ENCODE measurements at regions not wholly inside any gene's neighbourhood (a gene's known extent, or its start where the extent isn't known, plus 50 kb on each side); places are given as distances from the start of the nearest gene placed in this dataset.

GRCh38 chr5:173497685-173498084, 118.8 kb downstream of the BOD1 start:
- no peak overlapping the region for H3K4me3 Mint-ChIP-seq (ENCODE audit: unreplicated experiment)
- peak; percentile 73 for DNase-seq (ENCODE audit: extremely low spot score, unreplicated experiment)
- H3K27me3 Mint-ChIP-seq (ENCODE audit: unreplicated experiment), result no peaks in the 10 kb centered on the region
- H3K27ac Mint-ChIP-seq (ENCODE audit: unreplicated experiment), result peak overlapping the region; percentile 93
- no peaks in the 10 kb centered on the region for H3K9me3 Mint-ChIP-seq (ENCODE audit: unreplicated experiment)
- TF ChIP-seq, protein P1, sequence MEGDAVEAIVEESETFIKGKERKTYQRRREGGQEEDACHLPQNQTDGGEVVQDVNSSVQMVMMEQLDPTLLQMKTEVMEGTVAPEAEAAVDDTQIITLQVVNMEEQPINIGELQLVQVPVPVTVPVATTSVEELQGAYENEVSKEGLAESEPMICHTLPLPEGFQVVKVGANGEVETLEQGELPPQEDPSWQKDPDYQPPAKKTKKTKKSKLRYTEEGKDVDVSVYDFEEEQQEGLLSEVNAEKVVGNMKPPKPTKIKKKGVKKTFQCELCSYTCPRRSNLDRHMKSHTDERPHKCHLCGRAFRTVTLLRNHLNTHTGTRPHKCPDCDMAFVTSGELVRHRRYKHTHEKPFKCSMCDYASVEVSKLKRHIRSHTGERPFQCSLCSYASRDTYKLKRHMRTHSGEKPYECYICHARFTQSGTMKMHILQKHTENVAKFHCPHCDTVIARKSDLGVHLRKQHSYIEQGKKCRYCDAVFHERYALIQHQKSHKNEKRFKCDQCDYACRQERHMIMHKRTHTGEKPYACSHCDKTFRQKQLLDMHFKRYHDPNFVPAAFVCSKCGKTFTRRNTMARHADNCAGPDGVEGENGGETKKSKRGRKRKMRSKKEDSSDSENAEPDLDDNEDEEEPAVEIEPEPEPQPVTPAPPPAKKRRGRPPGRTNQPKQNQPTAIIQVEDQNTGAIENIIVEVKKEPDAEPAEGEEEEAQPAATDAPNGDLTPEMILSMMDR (IDR thresholded peaks at IDR 0.05), result no peak
- no peaks in the 10 kb centered on the region for H3K36me3 Mint-ChIP-seq (ENCODE audit: unreplicated experiment)
- H3K4me1 Mint-ChIP-seq (ENCODE audit: unreplicated experiment), result peaks cover 60% of the 10 kb centered on the region

DNA sequence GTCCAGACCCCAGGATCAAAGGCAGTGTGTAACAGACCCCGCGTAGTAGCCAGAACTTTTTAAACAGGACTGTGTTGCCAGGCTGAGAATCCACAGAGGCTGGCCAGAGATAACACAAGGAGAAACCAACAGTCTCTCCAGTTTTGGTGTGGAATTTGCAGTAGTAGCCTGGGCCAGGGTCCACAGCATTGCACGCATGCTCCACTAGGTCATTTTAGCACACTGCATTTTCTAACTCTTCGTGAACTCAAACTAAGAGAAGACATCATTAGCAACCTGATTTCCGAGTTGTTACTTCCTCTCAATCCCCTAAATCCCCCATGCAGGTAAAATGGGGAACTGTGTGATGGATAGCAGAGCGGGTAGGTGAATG, 119.6 kb downstream of the BOD1 start:
- Mint-ChIP-seq H3K4me3 (ENCODE audit: unreplicated experiment) (no peak overlapping the region), H3K36me3 (ENCODE audit: unreplicated experiment) (no peaks in the 10 kb centered on the region), H3K27me3 (ENCODE audit: unreplicated experiment) (no peaks in the 10 kb centered on the region), H3K27ac (ENCODE audit: unreplicated experiment) (peak overlapping the region; percentile 52), H3K4me1 (ENCODE audit: unreplicated experiment) (peaks cover 60% of the 10 kb centered on the region), H3K9me3 (ENCODE audit: unreplicated experiment) (no peaks in the 10 kb centered on the region)
- peak; percentile 11 for DNase-seq (ENCODE audit: extremely low spot score, unreplicated experiment)
- TF ChIP-seq, protein P1 (IDR thresholded peaks at IDR 0.05), result no peak

DNA sequence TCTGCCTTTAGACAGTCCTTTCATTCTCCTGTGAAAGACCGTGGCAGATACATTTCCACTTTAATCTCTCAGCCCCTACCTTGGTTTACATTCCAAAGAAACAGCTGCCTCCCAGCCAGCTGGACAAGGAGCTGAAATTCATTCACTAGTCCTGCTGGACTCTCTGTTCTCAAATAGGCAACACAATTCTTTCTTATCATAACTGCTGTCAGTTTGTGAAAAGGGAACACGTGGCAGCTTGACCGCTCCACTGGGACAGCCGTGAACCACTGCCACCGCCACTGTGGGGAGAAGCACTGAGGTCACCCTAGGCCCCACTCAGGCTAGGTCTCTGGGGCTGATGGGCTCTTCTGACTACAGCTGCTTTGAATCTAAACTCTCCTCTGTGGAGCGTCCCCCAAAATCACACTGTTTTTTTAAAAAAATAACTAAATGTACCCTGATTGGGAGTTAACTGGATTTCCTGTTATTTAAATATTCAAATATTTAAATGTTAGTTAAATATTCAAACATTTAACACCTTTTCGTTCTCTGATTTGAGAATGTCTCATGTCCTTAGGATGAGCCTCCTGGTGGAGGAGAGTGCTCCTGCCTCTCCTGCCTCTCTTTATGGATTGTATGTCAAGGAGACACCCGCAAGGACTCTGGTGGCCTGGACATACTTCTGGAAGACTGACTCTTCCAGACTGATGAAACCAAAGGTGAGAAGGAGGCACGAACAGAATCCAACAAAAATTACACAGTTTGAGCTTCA, 120.1 kb downstream of the BOD1 start:
- TF ChIP-seq, protein P1 (IDR thresholded peaks at IDR 0.05), result no peak
- Mint-ChIP-seq H3K36me3 (ENCODE audit: unreplicated experiment) (no peaks in the 10 kb centered on the region), H3K4me1 (ENCODE audit: unreplicated experiment) (peaks cover 58% of the 10 kb centered on the region), H3K27me3 (ENCODE audit: unreplicated experiment) (no peaks in the 10 kb centered on the region), H3K27ac (ENCODE audit: unreplicated experiment) (peak overlapping the region; percentile 78), H3K4me3 (ENCODE audit: unreplicated experiment) (no peak overlapping the region), H3K9me3 (ENCODE audit: unreplicated experiment) (no peaks in the 10 kb centered on the region)
- DNase-seq (ENCODE audit: extremely low spot score, unreplicated experiment), result peak; percentile 62

- Mint-ChIP-seq H3K27ac (ENCODE audit: unreplicated experiment) (peak overlapping the region; percentile 78), H3K36me3 (ENCODE audit: unreplicated experiment) (no peaks in the 10 kb centered on the region)
- DNase-seq (ENCODE audit: extremely low spot score, unreplicated experiment), result no peak
Measured at GRCh38 chr5:173495225-173495904, 121.1 kb downstream of the BOD1 start.

GRCh38 chr5:173494446-173494845, 122.0 kb downstream of the BOD1 start:
- H3K4me1 Mint-ChIP-seq (ENCODE audit: unreplicated experiment), result peaks cover 50% of the 10 kb centered on the region
- TF ChIP-seq, protein P1 (IDR thresholded peaks at IDR 0.05), result no peak
- no peaks in the 10 kb centered on the region for H3K36me3 Mint-ChIP-seq (ENCODE audit: unreplicated experiment)
- DNase-seq (ENCODE audit: extremely low spot score, unreplicated experiment), result no peak
- H3K27me3 Mint-ChIP-seq (ENCODE audit: unreplicated experiment), result no peaks in the 10 kb centered on the region
- no peak overlapping the region for H3K4me3 Mint-ChIP-seq (ENCODE audit: unreplicated experiment)
- no peaks in the 10 kb centered on the region for H3K9me3 Mint-ChIP-seq (ENCODE audit: unreplicated experiment)
- peak overlapping the region; percentile 78 for H3K27ac Mint-ChIP-seq (ENCODE audit: unreplicated experiment)

More at GRCh38 chr5:173495225-173495904, 121.1 kb downstream of the BOD1 start:
- Mint-ChIP-seq H3K9me3 (ENCODE audit: unreplicated experiment) (no peaks in the 10 kb centered on the region), H3K4me1 (ENCODE audit: unreplicated experiment) (peaks cover 56% of the 10 kb centered on the region), H3K27me3 (ENCODE audit: unreplicated experiment) (no peaks in the 10 kb centered on the region), H3K4me3 (ENCODE audit: unreplicated experiment) (no peak overlapping the region)
- TF ChIP-seq, protein P1 (IDR thresholded peaks at IDR 0.05), result peak; percentile 44
